NCI-H2107 treated with DMSO at 0.1 percent for 48 hours (cell line): ENCODE measurements at regions not wholly inside any gene's neighbourhood (a gene's known extent, or its start where the extent isn't known, plus 50 kb on each side); places are given as distances from the start of the nearest gene placed in this dataset.
"Not testable (repeated sequence)": the region's sequence is repeated elsewhere in the genome, so short reads cannot be mapped to it uniquely, and the experiment has no call there.

Experiments used
- DNase-seq: peaks from one replicate; lab custom pipeline; 2025; ENCODE audit not compliant: unreplicated experiment; lab: John Stamatoyannopoulos, UW

DNA sequence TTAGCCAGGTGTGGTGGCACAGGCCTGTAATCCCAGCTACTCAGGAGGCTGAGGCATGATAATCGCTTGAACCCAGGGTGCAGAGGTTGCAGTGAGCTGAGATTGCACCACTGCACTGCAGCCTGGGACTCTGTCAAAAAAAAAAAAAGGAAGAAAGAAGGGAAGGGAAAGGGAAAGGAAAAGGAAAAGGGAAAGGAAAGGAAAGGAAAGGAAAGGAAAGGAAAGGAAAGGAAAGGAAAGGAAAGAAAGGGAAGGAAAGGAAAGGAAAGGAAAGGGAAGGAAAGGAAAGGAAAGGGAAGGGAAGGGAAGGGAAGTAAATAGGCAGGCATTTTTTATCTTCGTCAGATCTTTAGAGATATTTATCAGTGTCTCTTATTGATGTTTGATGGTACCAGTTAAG, 290.0 kb upstream of the MIR17HG start:
- DNase-seq, result not testable (repeated sequence)

DNA sequence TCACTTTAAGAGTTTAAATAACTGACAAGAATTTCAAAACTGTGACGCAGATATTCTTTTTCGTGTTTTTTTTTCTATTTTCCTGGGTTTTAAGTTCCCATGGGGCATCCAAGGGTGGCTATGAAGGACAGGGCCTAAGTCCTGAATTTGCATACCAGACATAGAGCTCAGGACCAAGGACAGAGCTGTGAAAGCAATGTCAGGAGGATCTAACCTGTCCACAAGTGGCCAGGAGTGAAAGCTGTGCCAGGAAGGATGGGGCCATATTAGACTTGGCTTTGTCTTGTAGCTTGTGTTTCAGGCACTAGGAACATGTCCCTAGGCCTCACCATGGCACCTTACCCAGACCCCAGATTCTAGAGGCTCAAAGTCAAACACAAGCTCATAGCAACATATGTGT, 289.4 kb upstream of the MIR17HG start:
- no peak for DNase-seq

DNA sequence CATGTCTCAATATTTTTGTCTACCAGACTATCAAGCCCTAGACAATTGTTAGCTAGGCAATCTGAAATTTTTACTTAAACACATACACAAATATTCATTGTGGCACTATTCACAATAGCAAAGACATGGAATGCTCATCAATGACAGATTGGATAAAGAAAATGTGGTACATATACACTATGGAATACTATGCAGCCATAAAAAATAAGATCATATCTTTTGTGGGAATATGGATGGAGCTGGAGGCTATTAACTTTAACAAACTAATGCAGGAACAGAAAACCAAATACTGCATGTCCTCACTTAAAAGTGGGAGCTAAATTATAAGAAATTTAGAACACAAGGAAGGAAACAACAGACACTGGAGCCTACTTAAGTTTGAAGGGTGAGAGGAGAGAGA, 288.6 kb upstream of the MIR17HG start:
- DNase-seq, result no peak

DNA sequence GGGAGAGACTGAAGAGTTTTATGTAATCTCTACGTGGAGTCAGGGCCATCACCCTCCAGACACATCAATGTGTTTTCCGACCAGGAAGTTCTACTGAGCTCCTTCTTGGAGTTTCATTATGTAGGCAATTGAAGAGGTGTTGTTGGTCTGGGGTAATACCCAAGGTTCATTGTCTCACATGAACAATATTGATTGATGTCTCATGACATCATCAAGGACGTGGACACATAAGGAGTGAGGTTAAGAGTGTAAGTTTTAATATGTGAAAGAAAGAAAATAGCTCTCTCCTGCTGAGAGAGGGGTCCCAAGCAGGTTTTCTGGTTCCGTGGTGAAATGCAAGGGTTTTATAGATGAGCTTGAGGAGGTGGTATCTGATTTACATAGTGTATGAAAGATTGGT, 280.7 kb upstream of the MIR17HG start:
- no peak for DNase-seq

DNA sequence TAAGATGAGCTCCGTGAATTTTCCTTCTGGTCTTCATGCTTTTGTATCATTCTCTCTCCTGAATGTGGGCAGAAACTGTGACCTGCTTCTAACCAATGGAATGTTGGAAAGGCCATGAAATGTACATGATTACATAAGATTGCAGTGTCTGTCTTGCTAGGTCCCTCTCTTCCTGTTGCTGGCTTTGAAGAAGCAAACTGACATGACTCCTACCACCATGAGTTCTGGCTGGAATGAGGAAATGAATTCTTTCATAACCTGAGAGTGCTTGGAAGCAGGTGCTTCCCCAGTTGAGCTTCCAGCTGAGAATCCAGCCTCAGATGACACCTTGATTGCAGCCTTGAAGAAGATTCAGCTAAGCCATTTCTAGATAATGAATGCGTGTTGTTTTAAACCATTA, 275.0 kb upstream of the MIR17HG start:
- DNase-seq, result no peak

DNA sequence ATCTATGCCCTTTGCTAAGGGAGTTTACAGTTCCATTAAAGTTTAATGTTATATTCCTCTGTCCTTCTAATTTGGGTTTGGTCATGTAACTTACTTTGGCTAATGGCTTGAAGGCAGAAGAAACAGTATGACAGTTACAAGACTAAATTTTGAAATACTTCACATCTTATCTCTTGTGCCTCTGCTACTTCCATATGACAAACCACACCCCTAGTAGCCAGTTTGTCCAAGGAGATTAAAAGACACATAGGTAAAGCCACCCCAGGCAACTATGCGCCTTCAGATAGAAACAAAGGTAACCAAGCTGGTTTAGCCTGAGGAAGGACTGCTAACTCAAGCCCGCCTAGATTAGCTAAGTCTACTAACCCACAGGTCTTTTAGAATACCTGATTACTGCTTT, 273.4 kb upstream of the MIR17HG start:
- no peak for DNase-seq

DNA sequence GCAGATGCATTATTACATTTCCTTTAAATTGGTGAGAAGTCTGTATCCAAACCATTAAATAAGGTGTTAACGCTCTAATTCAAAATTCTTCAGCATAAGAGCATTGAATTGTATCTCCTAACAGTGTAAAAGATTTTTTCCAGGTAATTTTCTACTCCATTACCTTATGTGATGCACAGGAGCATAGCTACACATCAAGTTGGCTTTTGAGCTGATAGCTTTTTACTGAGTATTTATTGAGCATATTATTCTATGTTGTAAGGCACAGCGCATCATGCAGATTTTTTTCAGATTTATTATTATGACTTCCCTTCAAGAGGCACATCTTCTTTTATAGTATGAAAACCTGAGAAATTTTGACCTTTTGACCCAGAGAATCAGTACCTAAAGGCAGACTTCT, 270.7 kb upstream of the MIR17HG start:
- no peak for DNase-seq

DNA sequence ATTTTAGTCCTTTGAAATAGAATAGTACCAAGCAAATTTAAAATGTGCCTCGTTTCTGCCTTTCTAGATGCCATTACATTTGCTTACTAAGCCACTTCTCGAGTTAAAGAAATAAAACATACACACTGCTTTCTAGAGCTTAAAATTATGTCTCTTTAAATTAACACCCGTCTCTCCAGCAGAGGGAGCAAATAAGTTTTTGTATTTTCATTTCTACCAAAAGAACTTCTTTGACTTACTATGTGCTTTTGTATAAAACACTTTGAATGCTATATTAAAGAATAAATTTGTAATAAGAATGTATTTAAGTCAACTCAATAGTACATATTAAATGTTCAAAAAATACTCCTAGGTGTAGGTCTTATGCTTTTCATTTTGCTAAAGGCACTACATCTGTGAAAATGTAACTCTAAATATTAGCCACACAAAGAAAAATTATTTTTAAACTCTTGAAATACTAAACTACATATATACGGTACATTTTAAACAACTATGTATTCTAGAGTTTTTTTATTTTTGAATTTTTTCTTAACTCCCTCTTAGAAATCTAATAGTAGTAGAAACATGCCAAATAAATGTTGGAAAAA, 269.3 kb upstream of the MIR17HG start:
- no peak for DNase-seq

DNA sequence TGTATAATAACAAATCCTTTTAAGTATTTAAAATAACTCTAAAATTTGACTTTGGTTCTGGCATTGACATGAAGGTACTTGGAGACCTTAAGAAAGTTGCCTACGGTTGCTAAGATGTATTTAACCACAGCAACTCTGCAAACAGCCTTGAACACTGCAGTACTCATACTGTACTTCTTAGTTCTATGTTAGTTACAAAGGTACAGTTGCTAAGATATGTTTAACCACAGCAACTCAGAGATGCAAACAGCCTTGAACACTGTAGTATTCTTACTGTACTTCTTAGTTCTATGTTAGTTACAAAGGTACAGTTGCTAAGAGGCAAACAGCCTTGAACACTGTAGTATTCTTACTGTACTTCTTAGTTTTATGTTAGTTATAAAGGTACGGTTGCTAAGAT, 268.3 kb upstream of the MIR17HG start:
- no peak for DNase-seq

DNA sequence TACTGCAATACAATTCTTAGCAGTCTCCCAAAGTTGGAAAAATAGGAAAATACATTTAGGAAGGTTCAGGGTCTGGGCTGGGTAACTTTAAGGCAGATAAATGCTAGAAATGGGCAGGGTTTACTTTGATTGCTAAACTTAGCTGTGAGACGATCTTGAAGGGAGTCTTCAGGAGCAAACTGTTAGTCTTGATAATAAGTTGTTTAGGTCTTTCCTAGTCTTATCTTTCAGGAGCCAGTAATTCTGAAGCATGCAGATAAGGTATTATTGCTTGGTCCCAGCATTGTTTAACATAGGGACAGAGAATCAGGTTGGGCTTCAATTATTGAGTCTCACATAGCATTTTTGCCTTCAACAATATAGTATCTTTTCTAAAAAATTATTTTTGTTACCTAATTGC, 262.4 kb upstream of the MIR17HG start:
- no peak for DNase-seq

DNA sequence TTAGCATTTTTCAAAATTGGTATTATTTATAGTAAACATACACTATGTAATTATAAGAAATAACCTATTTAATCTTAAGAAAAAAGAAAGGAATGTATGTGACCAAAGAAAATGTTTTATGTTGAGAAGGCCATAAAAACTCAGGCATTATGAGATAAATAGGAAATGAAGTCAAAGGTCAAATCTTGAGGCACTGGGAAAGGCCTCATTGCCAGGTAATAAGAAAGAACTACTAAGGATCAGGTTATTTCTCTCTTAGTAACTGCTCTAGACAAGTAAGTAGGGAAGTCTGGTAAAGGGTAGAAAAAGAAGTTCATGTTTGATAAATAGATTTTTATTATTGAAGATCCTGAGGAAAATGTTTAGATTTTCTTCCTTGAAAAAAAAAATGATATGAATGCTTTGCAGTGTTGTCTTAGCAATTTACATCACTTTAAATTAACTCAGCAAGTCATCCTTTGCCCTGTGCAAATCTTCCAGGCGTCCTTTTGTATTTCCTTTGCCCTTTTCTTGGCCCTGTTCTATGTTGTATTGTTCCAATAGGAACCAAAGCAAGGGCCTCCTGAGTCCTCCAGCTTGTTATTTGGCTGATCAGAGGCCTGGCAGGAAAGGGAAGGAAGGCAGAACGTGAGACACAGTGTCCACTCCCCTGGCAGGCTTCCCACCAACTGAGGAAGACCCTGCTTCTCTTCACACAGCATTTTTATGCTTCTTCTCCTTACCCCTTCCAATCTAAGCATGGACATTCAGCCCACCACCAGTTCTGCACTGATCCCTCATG, 260.4 kb upstream of the MIR17HG start:
- DNase-seq, result no peak

DNA sequence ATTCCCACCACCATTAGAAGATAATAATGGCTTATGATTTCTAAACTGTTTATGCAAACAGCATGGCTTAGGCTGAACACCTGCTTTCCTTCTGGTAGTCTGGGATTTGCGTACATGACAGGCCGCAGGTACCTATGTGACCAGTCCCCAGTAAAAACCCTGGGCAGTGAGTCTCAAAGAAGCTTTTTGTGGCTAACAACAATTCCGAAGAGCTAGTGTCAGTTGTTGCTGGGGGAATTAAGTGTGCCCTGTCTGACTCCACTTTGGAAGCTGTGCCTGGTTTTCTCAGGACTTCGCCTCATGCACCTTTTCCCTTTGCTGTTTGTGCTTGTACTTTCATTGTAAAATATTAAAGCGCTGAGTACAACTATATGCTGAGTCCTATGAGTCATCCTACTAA, 250.2 kb upstream of the MIR17HG start:
- DNase-seq, result no peak

DNA sequence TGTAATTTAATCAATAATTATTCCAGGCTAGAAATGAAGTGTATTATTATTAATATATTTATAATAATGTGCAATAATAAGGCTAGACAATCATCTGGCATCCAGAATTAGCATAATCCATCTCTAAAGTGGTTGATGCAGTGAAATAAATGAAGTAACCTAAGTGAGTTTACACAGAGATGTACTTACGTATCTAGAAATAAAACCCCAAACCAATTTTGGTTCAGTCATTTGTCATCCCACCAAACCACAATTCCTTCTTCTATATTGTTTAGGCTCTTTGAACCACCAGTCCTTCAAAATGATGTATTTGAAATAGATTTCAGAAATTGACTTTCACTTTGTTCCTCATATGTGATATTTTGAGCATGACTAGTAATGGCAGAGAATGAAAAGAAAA, 247.6 kb upstream of the MIR17HG start:
- DNase-seq, result no peak

DNA sequence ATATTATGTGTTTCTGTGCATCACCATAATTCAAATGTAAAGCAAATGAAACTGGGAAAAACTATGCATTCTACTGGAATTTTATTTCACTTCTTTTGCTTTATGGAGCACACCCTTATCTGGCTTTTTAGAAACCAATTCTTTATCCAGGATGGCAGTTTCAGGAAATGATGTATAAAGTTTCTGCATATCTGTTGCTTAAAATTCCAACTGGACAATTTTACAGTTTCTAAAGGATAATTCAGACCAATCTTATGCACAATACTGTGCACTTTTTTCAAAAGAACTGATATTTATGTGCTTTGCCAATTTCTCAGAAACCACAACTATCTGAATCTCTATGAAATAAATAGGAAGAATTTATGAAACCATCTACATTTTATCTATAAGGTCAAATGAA, 246.5 kb upstream of the MIR17HG start:
- no peak for DNase-seq

DNA sequence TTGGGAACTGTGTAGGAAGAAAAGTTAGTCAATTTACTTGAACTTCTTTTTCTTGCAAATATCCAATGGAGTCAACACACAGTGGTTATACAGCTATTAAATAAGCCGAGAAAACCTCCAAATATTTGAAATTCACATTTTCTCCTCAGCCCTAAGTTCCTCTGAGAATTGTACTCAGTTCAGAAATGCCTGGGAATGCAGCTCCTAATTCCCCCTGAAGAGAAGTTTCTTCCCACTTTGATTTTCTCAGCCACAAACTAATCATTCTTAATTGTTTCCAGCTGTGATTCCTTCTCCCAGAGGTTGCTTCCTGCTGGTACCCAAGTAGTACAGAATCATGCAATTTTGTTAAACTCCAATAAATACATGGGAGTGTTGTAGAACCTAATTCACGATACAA, 246.1 kb upstream of the MIR17HG start:
- DNase-seq, result no peak

DNA sequence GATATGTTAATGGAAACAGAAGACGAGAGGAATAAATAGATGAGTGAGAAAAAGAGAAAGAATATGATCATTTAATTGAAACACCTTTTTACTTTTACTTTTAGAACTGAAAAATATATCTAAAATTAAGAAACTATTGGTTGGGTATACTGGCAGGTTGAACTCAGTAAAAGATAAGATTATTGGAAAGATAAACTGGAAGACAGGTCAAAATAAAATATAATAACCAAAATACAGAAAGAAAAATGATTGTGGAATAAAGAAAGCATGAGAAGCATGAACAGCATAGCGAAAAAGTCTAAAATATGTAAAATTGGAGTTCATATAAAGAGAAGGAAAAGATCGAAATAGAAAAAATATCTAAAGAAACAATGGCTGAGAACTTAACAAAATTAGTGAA, 242.2 kb upstream of the MIR17HG start:
- DNase-seq, result no peak

DNA sequence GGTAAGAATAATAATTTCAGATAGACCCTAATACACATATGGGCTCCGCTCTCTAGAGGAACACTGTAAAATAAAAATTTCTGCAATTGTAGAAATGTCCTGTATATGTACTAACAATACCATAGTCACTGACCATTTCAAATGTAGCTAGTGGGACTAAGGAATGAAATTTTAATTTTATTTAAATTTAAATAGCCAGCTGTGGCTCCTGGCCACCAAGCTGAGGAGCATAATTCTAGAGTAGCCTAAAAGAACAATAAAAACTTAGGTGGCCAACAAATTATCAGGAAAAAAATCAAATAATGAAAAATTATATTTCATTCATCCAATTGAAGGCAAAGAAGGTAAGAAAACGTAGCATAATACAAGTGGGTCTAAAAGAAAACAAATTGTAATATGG, 240.9 kb upstream of the MIR17HG start:
- DNase-seq, result no peak

DNA sequence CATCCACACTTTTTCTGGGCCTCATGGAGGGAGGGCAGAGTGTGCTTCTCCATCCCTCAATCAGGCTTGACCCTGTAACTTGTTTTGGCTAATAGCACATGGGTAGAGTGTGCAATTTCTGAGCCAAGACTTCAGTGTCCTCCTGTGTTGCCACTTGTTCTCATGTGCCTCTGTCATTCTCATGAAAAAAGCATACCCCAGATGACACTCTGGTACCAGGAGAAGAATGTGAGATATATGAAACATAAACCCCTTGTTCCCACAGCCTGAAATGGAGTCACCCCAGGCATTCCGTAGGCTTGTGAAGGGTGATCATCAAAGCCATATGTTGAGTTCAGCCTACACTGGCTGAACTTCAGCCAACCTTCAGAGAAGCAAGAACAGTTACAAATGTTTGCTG, 239.2 kb upstream of the MIR17HG start:
- DNase-seq, result no peak

DNA sequence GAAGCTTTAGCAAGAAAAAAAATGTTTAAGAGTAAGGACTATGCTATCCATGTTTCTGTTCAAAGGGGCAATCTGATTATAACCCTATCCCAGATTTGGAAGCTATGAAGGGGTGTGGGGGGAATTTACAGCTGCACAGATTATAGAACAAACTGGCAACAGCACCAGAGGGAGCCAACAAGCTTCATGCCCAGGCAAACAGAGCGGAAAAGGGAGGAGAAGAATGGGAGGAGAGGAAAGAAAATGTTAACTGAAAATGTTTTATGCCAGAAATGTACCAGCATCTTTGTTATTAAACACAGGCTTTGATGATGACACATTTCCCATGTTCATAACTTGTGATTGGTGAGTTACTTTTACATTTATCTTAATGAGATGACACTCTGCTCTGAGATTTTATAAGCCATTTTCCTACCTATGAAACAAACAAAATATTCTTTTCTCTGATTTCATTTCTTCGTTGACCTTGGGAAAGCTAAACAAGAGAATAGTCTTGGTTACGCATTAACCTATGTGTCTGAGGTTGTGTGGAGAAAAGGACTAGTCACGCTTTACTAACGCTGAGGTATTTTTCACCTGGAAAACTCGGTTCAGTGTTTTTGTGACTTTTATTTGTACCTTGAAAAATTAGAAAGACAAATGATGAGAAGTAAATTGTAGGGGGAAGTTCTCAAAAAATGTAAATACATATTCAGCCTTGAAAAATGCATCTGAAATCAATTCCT, 235.8 kb upstream of the MIR17HG start:
- DNase-seq, result no peak

DNA sequence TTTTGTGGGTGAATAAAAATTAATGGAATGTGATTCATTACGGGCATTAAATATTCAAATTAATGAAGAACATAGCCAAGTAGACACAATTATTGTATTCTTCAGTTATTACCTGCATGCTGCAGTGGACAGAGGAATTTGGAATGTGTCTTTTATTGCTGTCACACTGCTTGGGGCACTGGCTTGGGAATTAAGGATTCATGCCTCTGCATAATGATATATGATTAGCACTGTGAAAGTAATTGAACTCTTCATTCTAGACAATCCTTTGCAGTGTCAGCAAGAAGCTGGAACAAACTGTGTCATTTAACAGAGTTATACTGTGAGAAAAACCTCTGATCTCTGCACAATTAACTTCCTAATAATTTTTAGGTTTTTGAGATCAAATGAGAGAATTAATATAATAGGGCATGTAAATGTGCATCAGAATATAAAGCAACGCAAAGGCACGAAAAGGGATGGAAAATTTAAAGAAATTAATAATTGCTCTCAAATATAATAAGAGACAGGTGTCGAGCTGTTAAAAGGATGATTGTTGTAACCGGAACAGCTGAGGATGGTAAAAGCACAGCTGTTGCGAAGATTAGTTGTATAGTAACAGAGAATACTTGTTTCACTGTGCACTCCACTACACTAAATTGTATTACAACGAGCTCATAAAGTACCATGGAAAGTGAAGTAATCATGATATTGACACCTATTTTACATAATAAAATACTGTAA, 235.1 kb upstream of the MIR17HG start:
- DNase-seq, result no peak

DNA sequence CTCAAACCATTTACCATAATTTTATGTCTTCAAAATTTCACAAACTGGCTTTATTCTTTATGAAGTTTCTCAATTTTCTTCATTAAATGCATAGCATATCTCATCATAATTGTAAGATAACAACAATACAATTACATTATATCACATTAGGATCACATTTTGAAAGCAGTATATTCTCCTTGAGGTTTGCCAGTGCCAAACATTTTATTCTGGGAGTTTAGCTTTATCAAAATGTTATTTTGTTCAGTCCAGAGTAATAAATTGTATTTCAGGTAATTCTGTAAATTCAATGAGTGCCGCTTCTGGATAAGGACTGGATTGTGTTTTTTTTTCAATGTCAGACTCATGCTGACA, 234.6 kb upstream of the MIR17HG start:
- DNase-seq, result no peak

DNA sequence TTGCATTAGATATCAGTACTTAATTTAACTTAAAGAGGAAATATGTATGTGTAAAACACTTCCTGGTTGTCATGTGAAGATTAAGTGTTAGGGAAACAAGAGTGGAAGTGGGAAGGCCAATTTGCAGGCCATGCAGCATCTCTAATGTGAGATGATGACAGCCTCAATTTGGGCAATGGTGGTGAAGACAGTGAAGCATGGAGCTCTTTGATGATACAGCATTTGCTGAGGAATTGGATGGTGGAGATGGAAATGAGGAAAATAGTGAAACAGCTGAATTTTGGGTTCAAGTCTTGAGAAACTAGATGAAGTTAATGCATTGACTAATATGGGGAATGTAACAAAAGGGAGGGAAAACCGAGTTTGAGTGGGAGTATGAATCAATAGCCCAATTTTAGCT, 231.7 kb upstream of the MIR17HG start:
- DNase-seq, result no peak
